H1 (cell line): ENCODE measurements at regions not wholly inside any gene's neighbourhood (a gene's known extent, or its start where the extent isn't known, plus 50 kb on each side); places are given as distances from the start of the nearest gene placed in this dataset.

Source experiments
- CTCF ChIA-PET: fragments of 300-600 bp; sonication (Branson Sonifier 250); formaldehyde crosslinking; loops from one replicate; lab custom pipeline; 2021; ENCODE audit not compliant: partially characterized antibody; lab: Charles Lee
- POLR2A ChIA-PET: fragments of 300-600 bp; sonication (Branson Sonifier 250); formaldehyde crosslinking; loops from one replicate; lab custom pipeline; 2021; ENCODE audit warnings: inconsistent platforms; ENCODE audit not compliant: partially characterized antibody; lab: Charles Lee
- DNase-seq, 2 experiments: peaks; one replicate each; pipeline versions ENCODE4 v3.0.0 to v3.0.0-alpha.2; 2010 to 2022; ENCODE audit warnings: low spot score in 2 of 2, low read depth in 1 of 2, mixed read lengths in 1 of 2
- FAIRE-seq: peaks from 2 replicates; lab custom pipeline; 2011; peaks lifted over from hg19 to GRCh38; lab: Jason Lieb, UNC
- H2AFZ ChIP-seq: 2 replicates; pipeline ENCODE4 v1.8.1; 2012; ENCODE audit warnings: low read length, inconsistent platforms
- H2AK5ac ChIP-seq: 2 replicates; pipeline ENCODE4 v1.6.1; 2013; ENCODE audit warnings: low read depth, low read length
- H2BK120ac ChIP-seq: replicated peaks from 2 replicates; pipeline ENCODE3; 2013; ENCODE audit warnings: low read depth, low read length, inconsistent platforms
- H2BK12ac ChIP-seq: 2 replicates; pipeline ENCODE4 v1.6.1; 2013; ENCODE audit warnings: low read depth, low read length
- H2BK15ac ChIP-seq: 2 replicates; pipeline ENCODE4 v1.6.1; 2013; ENCODE audit warnings: low read length
- H2BK20ac ChIP-seq: 2 replicates; pipeline ENCODE4 v1.6.1; 2013; ENCODE audit warnings: low read length
- H2BK5ac ChIP-seq: 2 replicates; pipeline ENCODE4 v1.6.1; 2013; ENCODE audit warnings: low read depth, low read length
- H3K14ac ChIP-seq: 2 replicates; pipeline ENCODE4 v1.6.1; 2013; ENCODE audit warnings: inconsistent platforms; ENCODE audit not compliant: insufficient read length
- H3K18ac ChIP-seq: 2 replicates; pipeline ENCODE4 v1.6.1; 2013; ENCODE audit warnings: low read length; ENCODE audit errors: extremely low read depth
- H3K23ac ChIP-seq: 2 replicates; pipeline ENCODE4 v1.6.1; 2013; ENCODE audit warnings: inconsistent platforms; ENCODE audit not compliant: insufficient read length
- H3K23me2 ChIP-seq: 2 replicates; pipeline ENCODE4 v1.6.1; 2013; ENCODE audit warnings: low read depth, low read length
- H3K27ac ChIP-seq: 2 replicates; pipeline ENCODE4 v1.6.1; 2011; ENCODE audit warnings: low read depth, low read length, inconsistent platforms
- H3K27me3 ChIP-seq, 4 experiments: replicated peaks in 1 of 4; 1 replicate in 1 of 4; 2 replicates in 3 of 4; pipeline versions ENCODE4 v1.6.1 to v1.8.1; 2011 to 2013; ENCODE audit warnings: low read length in 3 of 4, mild to moderate bottlenecking in 3 of 4, inconsistent platforms in 2 of 4, mixed read lengths in 2 of 4, moderate library complexity in 1 of 4; ENCODE audit not compliant: control insufficient read depth in 3 of 4, insufficient read depth in 3 of 4; ENCODE audit errors: extremely low read depth in 1 of 4
- H3K36me3 ChIP-seq, 4 experiments: 2 replicates each; pipeline versions ENCODE4 v1.6.1 to v1.8.1; 2011 to 2013; ENCODE audit warnings: mild to moderate bottlenecking in 4 of 4, low read length in 3 of 4, moderate library complexity in 2 of 4, control low read depth in 1 of 4, inconsistent platforms in 1 of 4; ENCODE audit not compliant: insufficient read depth in 4 of 4, control insufficient read depth in 2 of 4
- H3K4ac ChIP-seq: replicated peaks from 2 replicates; pipeline ENCODE3; 2013; ENCODE audit warnings: low read length, low read depth, mixed read lengths, inconsistent platforms; ENCODE audit not compliant: insufficient read length
- H3K4me1 ChIP-seq, 4 experiments: replicated peaks in 1 of 4; 1 replicate in 1 of 4; 2 replicates in 3 of 4; pipeline versions ENCODE4 v1.6.1 to v1.8.1; 2011 to 2013; ENCODE audit warnings: low read length in 3 of 4, inconsistent platforms in 2 of 4, mixed read lengths in 1 of 4; ENCODE audit not compliant: insufficient read depth in 4 of 4, control insufficient read depth in 3 of 4
- H3K4me2 ChIP-seq, 2 experiments: 2 replicates each; pipeline versions ENCODE4 v1.6.1 to v1.8.1; 2011 to 2013; ENCODE audit warnings: low read depth in 2 of 2, low read length in 2 of 2, control low read depth in 1 of 2, inconsistent platforms in 1 of 2, mild to moderate bottlenecking in 1 of 2; ENCODE audit not compliant: insufficient read depth in 1 of 2
- H3K4me3 ChIP-seq, 4 experiments: fragments of 200-600, 300-600 bp in 1 of 4; sonication (generic), shearing (Covaris generic), sonication (Bioruptor Twin) in 1 of 4; 2 replicates each; pipeline versions ENCODE4 v1.5.1 to v1.8.1; 2011 to 2016; ENCODE audit warnings: low read length in 4 of 4, low read depth in 3 of 4, control low read depth in 2 of 4, inconsistent platforms in 2 of 4, mild to moderate bottlenecking in 2 of 4, mixed read lengths in 1 of 4, moderate library complexity in 1 of 4; ENCODE audit not compliant: insufficient read depth in 2 of 4; ENCODE audit errors: extremely low read depth in 1 of 4
- H3K56ac ChIP-seq: replicated peaks from 2 replicates; pipeline ENCODE3; 2013; ENCODE audit warnings: low read depth, mild to moderate bottlenecking, mixed read lengths, low read length, inconsistent platforms; ENCODE audit not compliant: insufficient read length
- H3K79me1 ChIP-seq: 2 replicates; pipeline ENCODE4 v1.6.1; 2013; ENCODE audit warnings: low read depth, low read length, control low read depth
- H3K79me2 ChIP-seq, 2 experiments: 2 replicates each; pipeline versions ENCODE4 v1.6.1 to v1.8.1; 2012 to 2013; ENCODE audit warnings: low read length in 2 of 2, mild to moderate bottlenecking in 2 of 2, inconsistent platforms in 1 of 2; ENCODE audit not compliant: insufficient read depth in 2 of 2, control insufficient read depth in 1 of 2
- H3K9ac ChIP-seq, 4 experiments: replicated peaks in 1 of 4; 1 replicate in 1 of 4; 2 replicates in 3 of 4; pipeline versions ENCODE4 v1.6.1 to v1.8.1; 2011 to 2013; ENCODE audit warnings: low read depth in 3 of 4, low read length in 3 of 4, control low read depth in 2 of 4, mild to moderate bottlenecking in 2 of 4, moderate library complexity in 2 of 4, inconsistent platforms in 1 of 4; ENCODE audit errors: extremely low read depth in 1 of 4
- H3K9me3 ChIP-seq, 2 experiments: 2 replicates each; pipeline versions ENCODE4 v1.6.1 to v1.8.1; 2012 to 2013; ENCODE audit warnings: mild to moderate bottlenecking in 2 of 2, moderate library complexity in 2 of 2, control low read depth in 1 of 2, inconsistent platforms in 1 of 2, low read depth in 1 of 2, low read length in 1 of 2, mixed read lengths in 1 of 2; ENCODE audit not compliant: insufficient read depth in 2 of 2
- H4K20me1 ChIP-seq, 2 experiments: replicated peaks in 1 of 2; 2 replicates each; pipeline versions ENCODE3 to v1.8.1; 2011 to 2013; ENCODE audit warnings: inconsistent platforms in 2 of 2, low read length in 2 of 2, mild to moderate bottlenecking in 1 of 2; ENCODE audit not compliant: insufficient read depth in 2 of 2, control insufficient read depth in 1 of 2
- H4K5ac ChIP-seq: 2 replicates; pipeline ENCODE4 v1.6.1; 2013; ENCODE audit warnings: low read length, low read depth, mixed read lengths, inconsistent platforms; ENCODE audit not compliant: insufficient read length
- H4K8ac ChIP-seq: 2 replicates; pipeline ENCODE4 v1.8.0; 2013; ENCODE audit warnings: mild to moderate bottlenecking, moderate library complexity, low read length, inconsistent platforms; ENCODE audit not compliant: insufficient read depth; ENCODE audit errors: extremely low read depth
- H4K91ac ChIP-seq: replicated peaks from 2 replicates; pipeline ENCODE3; 2013; ENCODE audit warnings: low read length, mixed read lengths, inconsistent platforms; ENCODE audit not compliant: insufficient read length
- E2F6 ChIP-seq: IDR thresholded peaks from 2 replicates; pipeline ENCODE4 v1.6.1; 2012; ENCODE audit warnings: inconsistent platforms
- EZH2 ChIP-seq: fragments of 200-600 bp; sonication (generic); IDR thresholded peaks from 2 replicates; pipeline ENCODE4 v1.7.1; 2012; ENCODE audit warnings: low read depth, mild to moderate bottlenecking, moderate library complexity, low read length, inconsistent platforms; ENCODE audit not compliant: severe bottlenecking
- KDM1A ChIP-seq: fragments of 200-600, 300-600 bp; sonication (generic); IDR thresholded peaks from 2 replicates; pipeline ENCODE4 v1.7.1; 2016; ENCODE audit warnings: mild to moderate bottlenecking, low read length, borderline replicate concordance
- POLR2AphosphoS5 ChIP-seq: IDR thresholded peaks from 2 replicates; pipeline ENCODE4 v1.6.1; 2011; ENCODE audit warnings: low read depth, low read length
- RXRA ChIP-seq: IDR thresholded peaks from 2 replicates; pipeline ENCODE4 v1.6.1; 2011; ENCODE audit warnings: low read depth, mild to moderate bottlenecking, low read length, moderate library complexity; ENCODE audit not compliant: insufficient read depth
- SAP30 ChIP-seq: fragments of 300-600 bp; sonication (generic); IDR thresholded peaks from 2 replicates; pipeline ENCODE4 v1.7.1; 2012; ENCODE audit warnings: low read length, moderate library complexity, mild to moderate bottlenecking, inconsistent platforms; ENCODE audit not compliant: insufficient read depth, insufficient replicate concordance
- SIN3A ChIP-seq, 2 experiments: IDR thresholded peaks in 1 of 2; conservative IDR thresholded peaks in 1 of 2; 2 replicates each; pipeline ENCODE4 v1.6.1; 2011 to 2012; ENCODE audit warnings: low read length in 2 of 2, improper control_type of control experiment in 1 of 2, low read depth in 1 of 2, mild to moderate bottlenecking in 1 of 2
- SP4 ChIP-seq: IDR thresholded peaks from 2 replicates; pipeline ENCODE4 v1.6.1; 2012; ENCODE audit warnings: low read length, inconsistent platforms
- TBP ChIP-seq: IDR thresholded peaks from 2 replicates; pipeline ENCODE4 v1.6.1; 2011; ENCODE audit warnings: low read depth, low read length, improper control_type of control experiment
- WGBS, 2 experiments: shearing (Covaris generic) in 1 of 2; methylation state at CpG; one replicate each; pipeline versions ENCODE4 v1.1.6 to v1.1.7; 2013 to 2015; ENCODE audit warnings: low lambda C conversion rate in 2 of 2, mixed read lengths in 2 of 2, inconsistent platforms in 1 of 2, low coverage in 1 of 2, missing lambda C conversion rate in 1 of 2; ENCODE audit not compliant: insufficient replicate concordance in 2 of 2, insufficient coverage in 1 of 2, insufficient read length in 1 of 2; ENCODE audit errors: extremely low coverage in 1 of 2, missing lambda C conversion rate in 1 of 2; 5-methylcytosine and 5-hydroxymethylcytosine counted together

DNA sequence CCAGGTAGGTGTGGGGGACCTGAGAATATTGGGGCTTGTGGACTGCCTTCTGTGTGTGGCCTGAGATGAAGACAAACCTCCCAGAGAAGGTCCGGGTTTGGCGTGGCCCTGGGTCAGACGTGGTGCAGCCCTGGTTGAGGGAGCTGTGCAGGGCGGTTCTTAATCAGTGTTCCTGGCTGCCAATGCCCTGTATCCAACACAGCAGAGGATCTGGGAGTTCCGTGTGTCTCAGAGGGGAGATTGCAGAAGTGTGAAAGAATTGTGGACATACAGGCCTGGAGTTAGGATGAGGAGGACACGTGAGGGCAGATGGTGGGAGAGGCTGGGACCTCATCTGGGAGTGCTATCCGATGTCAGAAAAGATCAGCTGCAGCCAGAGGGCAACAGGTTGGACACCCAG is 102.0 kb upstream of the NECTIN1 start:
- Histone ChIP-seq H2BK15ac (no peak overlapping the region), H2BK20ac (no peak overlapping the region), H3K79me2 (no peaks in the 10 kb centered on the region), H2AK5ac (no peak overlapping the region), H3K27ac (no peak overlapping the region), H3K4me3 (no peak overlapping the region), H3K27me3 (no peaks in the 10 kb centered on the region; a peak in 2 of 7 replicates), H3K4me2 (no peak overlapping the region), H3K9me3 (no peaks in the 10 kb centered on the region; a peak in 1 of 4 replicates), H4K20me1 (no peaks in the 10 kb centered on the region), H3K14ac (no peak overlapping the region), H3K23ac (no peak overlapping the region), H4K8ac (no peak overlapping the region), H3K36me3 (no peaks in the 10 kb centered on the region), H3K9ac (no peak overlapping the region), H2BK120ac (no peak overlapping the region), H4K5ac (no peak overlapping the region), H2AFZ (no peak overlapping the region), H3K79me1 (no peaks in the 10 kb centered on the region), H3K18ac (no peak overlapping the region), H3K4me1 (peaks cover 0 to 10% (median 6%) of the 10 kb centered on the region in 4 experiments; a peak in 5 of 7 replicates), H2BK5ac (no peak overlapping the region), H3K4ac (no peak overlapping the region), H4K91ac (no peak overlapping the region), H3K23me2 (no peaks in the 10 kb centered on the region), H2BK12ac (no peak overlapping the region), H3K56ac (no peak overlapping the region)
- TF ChIP-seq KDM1A (no peak), SP4 (no peak), SIN3A (conservative IDR thresholded peaks at IDR 0.05 in 1 of 2, IDR thresholded peaks at IDR 0.05 in 1 of 2; ENCODE audit: low read depth in 1 of 2, low read length in 2 of 2) (no peak), E2F6 (no peak), POLR2AphosphoS5 (no peak), SAP30 (no peak), EZH2 (no peak), TBP (no peak), RXRA (no peak)
- WGBS, 2 experiments: 76% methylated on average over 7 of the region's 7 CpGs; no CpG with 5 or more reads in 1 of the 2 experiments
- ChIA-PET POLR2A (no interaction called here), CTCF (interaction anchor here (1.2 kb wide), 1 partner anchor 22 kb away, joined by 3 read pairs; no protein-coding TSS in a partner anchor)
- DNase-seq (no peak), FAIRE-seq (no peak)
